Lung (tissue), 11 donors: ENCODE measurements at regions not wholly inside any gene's neighbourhood (a gene's known extent, or its start where the extent isn't known, plus 50 kb on each side); places are given as distances from the start of the nearest gene placed in this dataset.
A peak's percentile ranks its signal among the peaks of the same experiment; 100 is the strongest.

ENCODE experiments used
- ATAC-seq: fragments of 200-7000 bp; cut with Tn5 transposase; one replicate; pipeline ENCODE4 v1.9.1; 2020; ENCODE audit warnings: moderate number of reproducible peaks; ENCODE audit not compliant: insufficient read depth, low FRiP score
- DNase-seq, 3 donors: peaks; one replicate each; pipeline ENCODE4 v3.0.0-alpha.2; 2013 to 2017
- H3K27ac ChIP-seq, 2 donors: one replicate each; pipeline ENCODE4 v1.5.1; 2013; ENCODE audit warnings: mild to moderate bottlenecking in 2 of 2, moderate library complexity in 2 of 2, control low read depth in 1 of 2, inconsistent platforms in 1 of 2, low read depth in 1 of 2, low read length in 1 of 2
- H3K27me3 ChIP-seq, 3 donors: one replicate each; pipeline ENCODE4 v1.5.1; 2013; ENCODE audit warnings: low read length in 2 of 3; ENCODE audit not compliant: control insufficient read depth in 3 of 3, insufficient read depth in 3 of 3
- H3K36me3 ChIP-seq, 4 donors: one replicate each; pipeline ENCODE4 v1.5.1; 2013; ENCODE audit warnings: low read length in 4 of 4, mild to moderate bottlenecking in 1 of 4, moderate library complexity in 1 of 4; ENCODE audit not compliant: control insufficient read depth in 4 of 4, insufficient read depth in 4 of 4
- H3K4me1 ChIP-seq, 5 donors: one replicate each; pipeline ENCODE4 v1.5.1; 2013; ENCODE audit warnings: low read length in 5 of 5, mild to moderate bottlenecking in 2 of 5, moderate library complexity in 1 of 5; ENCODE audit not compliant: control insufficient read depth in 5 of 5, insufficient read depth in 5 of 5
- H3K4me3 ChIP-seq: one replicate; pipeline ENCODE4 v1.5.1; 2013; ENCODE audit warnings: mild to moderate bottlenecking, control low read depth, moderate library complexity
- H3K9ac ChIP-seq, 2 donors: one replicate each; pipeline ENCODE4 v1.5.1; 2013; ENCODE audit warnings: low read length in 2 of 2, control low read depth in 1 of 2; ENCODE audit not compliant: insufficient read depth in 1 of 2
- H3K9me3 ChIP-seq, 4 donors: one replicate each; pipeline ENCODE4 v1.5.1; 2013; ENCODE audit warnings: low read length in 3 of 4, mild to moderate bottlenecking in 1 of 4, moderate library complexity in 1 of 4; ENCODE audit not compliant: control insufficient read depth in 4 of 4, insufficient read depth in 3 of 4
- CTCF ChIP-seq: IDR thresholded peaks from 2 replicates; pipeline ENCODE4 v1.5.1; 2012; ENCODE audit warnings: mild to moderate bottlenecking; ENCODE audit errors: control extremely low read depth, extremely low read depth
- WGBS, 2 donors: extraction: QIAGEN DNeasy Blood & Tissue Kit; methylation state at CpG; one replicate each; pipeline ENCODE4 v1.1.7; 2013; 5-methylcytosine and 5-hydroxymethylcytosine counted together
- donor health status: control.
- donor health status: control.
- donor health status: Bipolar disorder and iron deficiency.
- donor health status: healthy.
- donor health status: DM: yes; HTN: yes; CAD: no.

- no peak for TF ChIP-seq CTCF
Measured at GRCh38 chr13:89784161-89784809, 1563.2 kb upstream of the MIR17HG start.

GRCh38 chr13:89786531-89786930, 1561.0 kb upstream of the MIR17HG start:
- ATAC-seq (no peak), DNase-seq (no peak)
- WGBS, 2 donors, result 68 to 83% methylated on average over 1 of the region's 1 CpG

More at GRCh38 chr13:89784161-89784809, 1563.2 kb upstream of the MIR17HG start:
- Histone ChIP-seq H3K27ac (no peak overlapping the region), H3K9ac (no peak overlapping the region), H3K27me3 (no peaks in the 10 kb centered on the region), H3K36me3 (no peaks in the 10 kb centered on the region), H3K9me3 (peaks cover 0 to 2% (median 0%) of the 10 kb centered on the region in 4 donors), H3K4me3 (no peak overlapping the region), H3K4me1 (peaks cover 0 to 3% (median 0%) of the 10 kb centered on the region in 5 donors)
- WGBS, 2 donors, result 86 to 94% methylated on average over 13 of the region's 13 CpGs
- ATAC-seq, result no peak
- no peak for DNase-seq

GRCh38 chr13:89790696-89791095, 1556.8 kb upstream of the MIR17HG start:
- H3K36me3 ChIP-seq, result no peaks in the 10 kb centered on the region
- peak in 2 of 3 donors; percentile 62 to 79 for DNase-seq
- H3K27ac ChIP-seq, result no peak overlapping the region
- H3K27me3 ChIP-seq, result no peaks in the 10 kb centered on the region
- no peak for TF ChIP-seq CTCF
- H3K4me3 ChIP-seq, result no peak overlapping the region
- H3K9ac ChIP-seq, result no peak overlapping the region
- H3K4me1 ChIP-seq, result peaks cover 0 to 3% (median 0%) of the 10 kb centered on the region in 5 donors
- no peak for ATAC-seq
- H3K9me3 ChIP-seq, result no peaks in the 10 kb centered on the region

More at GRCh38 chr13:89786531-89786930, 1561.0 kb upstream of the MIR17HG start:
- no peaks in the 10 kb centered on the region for H3K27me3 ChIP-seq
- no peak overlapping the region for H3K4me3 ChIP-seq
- H3K4me1 ChIP-seq, result peaks cover 0 to 3% (median 0%) of the 10 kb centered on the region in 5 donors
- H3K36me3 ChIP-seq, result no peaks in the 10 kb centered on the region
- peaks cover 0 to 2% (median 0%) of the 10 kb centered on the region in 4 donors for H3K9me3 ChIP-seq
- H3K9ac ChIP-seq, result no peak overlapping the region
- H3K27ac ChIP-seq, result no peak overlapping the region
- no peak for TF ChIP-seq CTCF
